ENCODE measurements at regions not wholly inside any gene's neighbourhood (a gene's known extent, or its start where the extent isn't known, plus 50 kb on each side); places are given as distances from the start of the nearest gene placed in this dataset.

GRCh38 chr7:41568135-41568534, 134.8 kb downstream of the INHBA start:
- Histone ChIP-seq H2AFZ (ENCODE audit: low read depth, low read length) (no peak overlapping the region), H3K27me3 (ENCODE audit: insufficient read depth, low read depth, low read length) (no peaks in the 10 kb centered on the region), H3K4me3 (ENCODE audit: low read length) (no peak overlapping the region), H3F3A (ENCODE audit: insufficient read depth, low read length, poor library complexity, severe bottlenecking) (no peaks in the 10 kb centered on the region), H3K4me2 (ENCODE audit: low read length) (no peak overlapping the region), H3K9me3 (ENCODE audit: low read length) (no peaks in the 10 kb centered on the region), H3K79me2 (replicated peaks; ENCODE audit: insufficient read depth, low read length) (no peaks in the 10 kb centered on the region), H3K9me2 (ENCODE audit: insufficient read depth, low read length) (no peaks in the 10 kb centered on the region), H3K9ac (ENCODE audit: low read length) (no peak overlapping the region), H3K36me3 (ENCODE audit: insufficient read depth, low read length) (no peaks in the 10 kb centered on the region), H3K27ac (ENCODE audit: low read length) (no peak overlapping the region), H4K20me1 (ENCODE audit: insufficient read depth) (no peaks in the 10 kb centered on the region)
- TF ChIP-seq, protein P1, sequence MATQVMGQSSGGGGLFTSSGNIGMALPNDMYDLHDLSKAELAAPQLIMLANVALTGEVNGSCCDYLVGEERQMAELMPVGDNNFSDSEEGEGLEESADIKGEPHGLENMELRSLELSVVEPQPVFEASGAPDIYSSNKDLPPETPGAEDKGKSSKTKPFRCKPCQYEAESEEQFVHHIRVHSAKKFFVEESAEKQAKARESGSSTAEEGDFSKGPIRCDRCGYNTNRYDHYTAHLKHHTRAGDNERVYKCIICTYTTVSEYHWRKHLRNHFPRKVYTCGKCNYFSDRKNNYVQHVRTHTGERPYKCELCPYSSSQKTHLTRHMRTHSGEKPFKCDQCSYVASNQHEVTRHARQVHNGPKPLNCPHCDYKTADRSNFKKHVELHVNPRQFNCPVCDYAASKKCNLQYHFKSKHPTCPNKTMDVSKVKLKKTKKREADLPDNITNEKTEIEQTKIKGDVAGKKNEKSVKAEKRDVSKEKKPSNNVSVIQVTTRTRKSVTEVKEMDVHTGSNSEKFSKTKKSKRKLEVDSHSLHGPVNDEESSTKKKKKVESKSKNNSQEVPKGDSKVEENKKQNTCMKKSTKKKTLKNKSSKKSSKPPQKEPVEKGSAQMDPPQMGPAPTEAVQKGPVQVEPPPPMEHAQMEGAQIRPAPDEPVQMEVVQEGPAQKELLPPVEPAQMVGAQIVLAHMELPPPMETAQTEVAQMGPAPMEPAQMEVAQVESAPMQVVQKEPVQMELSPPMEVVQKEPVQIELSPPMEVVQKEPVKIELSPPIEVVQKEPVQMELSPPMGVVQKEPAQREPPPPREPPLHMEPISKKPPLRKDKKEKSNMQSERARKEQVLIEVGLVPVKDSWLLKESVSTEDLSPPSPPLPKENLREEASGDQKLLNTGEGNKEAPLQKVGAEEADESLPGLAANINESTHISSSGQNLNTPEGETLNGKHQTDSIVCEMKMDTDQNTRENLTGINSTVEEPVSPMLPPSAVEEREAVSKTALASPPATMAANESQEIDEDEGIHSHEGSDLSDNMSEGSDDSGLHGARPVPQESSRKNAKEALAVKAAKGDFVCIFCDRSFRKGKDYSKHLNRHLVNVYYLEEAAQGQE (IDR thresholded peaks at IDR 0.05; ENCODE audit: borderline replicate concordance): no peak
- TF ChIP-seq EZH2 (IDR thresholded peaks at IDR 0.05; ENCODE audit: borderline replicate concordance, insufficient read depth, low read length, poor library complexity, severe bottlenecking) (no peak), POLR2AphosphoS5 (IDR thresholded peaks at IDR 0.05) (no peak), SMC3 (conservative IDR thresholded peaks at IDR 0.05; ENCODE audit: poor library complexity) (no peak), CTCF (IDR thresholded peaks at IDR 0.05; ENCODE audit: poor library complexity, severe bottlenecking) (no peak), TAF1 (IDR thresholded peaks at IDR 0.05; ENCODE audit: low read depth) (no peak), RAD21 (conservative IDR thresholded peaks at IDR 0.05) (no peak), MXI1 (conservative IDR thresholded peaks at IDR 0.05; ENCODE audit: poor library complexity, severe bottlenecking) (no peak), EP300 (conservative IDR thresholded peaks at IDR 0.05; ENCODE audit: poor library complexity, severe bottlenecking) (no peak)

GRCh38 chr7:41567731-41568114, 135.2 kb downstream of the INHBA start:
- H3K36me3 ChIP-seq (ENCODE audit: insufficient read depth, low read length): no peaks in the 10 kb centered on the region
- H3K9ac ChIP-seq (ENCODE audit: low read length): no peak overlapping the region
- no peak overlapping the region for H3K4me2 ChIP-seq (ENCODE audit: low read length)
- no peaks in the 10 kb centered on the region for H4K20me1 ChIP-seq (ENCODE audit: insufficient read depth)
- H3F3A ChIP-seq (ENCODE audit: insufficient read depth, low read length, poor library complexity, severe bottlenecking): no peaks in the 10 kb centered on the region
- H2AFZ ChIP-seq (ENCODE audit: low read depth, low read length): no peak overlapping the region
- TF ChIP-seq, protein P1 (IDR thresholded peaks at IDR 0.05; ENCODE audit: borderline replicate concordance): no peak
- TF ChIP-seq CTCF (IDR thresholded peaks at IDR 0.05; ENCODE audit: poor library complexity, severe bottlenecking) (no peak), MXI1 (conservative IDR thresholded peaks at IDR 0.05; ENCODE audit: poor library complexity, severe bottlenecking) (no peak), SMC3 (conservative IDR thresholded peaks at IDR 0.05; ENCODE audit: poor library complexity) (no peak), POLR2AphosphoS5 (IDR thresholded peaks at IDR 0.05) (no peak), TAF1 (IDR thresholded peaks at IDR 0.05; ENCODE audit: low read depth) (no peak), RAD21 (conservative IDR thresholded peaks at IDR 0.05) (no peak), EP300 (conservative IDR thresholded peaks at IDR 0.05; ENCODE audit: poor library complexity, severe bottlenecking) (no peak), EZH2 (IDR thresholded peaks at IDR 0.05; ENCODE audit: borderline replicate concordance, insufficient read depth, low read length, poor library complexity, severe bottlenecking) (no peak)
- H3K4me3 ChIP-seq (ENCODE audit: low read length): no peak overlapping the region
- H3K27me3 ChIP-seq (ENCODE audit: insufficient read depth, low read depth, low read length): no peaks in the 10 kb centered on the region
- H3K79me2 ChIP-seq (replicated peaks; ENCODE audit: insufficient read depth, low read length): no peaks in the 10 kb centered on the region
- H3K9me2 ChIP-seq (ENCODE audit: insufficient read depth, low read length): no peaks in the 10 kb centered on the region
- H3K27ac ChIP-seq (ENCODE audit: low read length): no peak overlapping the region
- no peaks in the 10 kb centered on the region for H3K9me3 ChIP-seq (ENCODE audit: low read length)

Data from neural cell (in vitro differentiated cells).